WTC11 (cell line): ENCODE measurements at regions not wholly inside any gene's neighbourhood (a gene's known extent, or its start where the extent isn't known, plus 50 kb on each side); places are given as distances from the start of the nearest gene placed in this dataset.

Experiments
- ATAC-seq: fragments of 200-7000 bp; cut with Tn5 transposase; 2 replicates; pipeline ENCODE4 v1.10.0; 2021; ENCODE audit warnings: mild to moderate bottlenecking, moderate library complexity
- CTCF ChIA-PET: fragments of 300-600 bp; sonication (Branson Sonifier 250); formaldehyde crosslinking; loops from one replicate; lab custom pipeline; 2021; ENCODE audit warnings: antibody characterized with exemption; lab: Charles Lee
- POLR2A ChIA-PET: fragments of 350-600 bp; sonication (Branson Sonifier 250); formaldehyde crosslinking; loops from one replicate; lab custom pipeline; 2021; ENCODE audit warnings: antibody characterized with exemption; lab: Charles Lee
- DNase-seq: peaks from one replicate; pipeline ENCODE4 v3.0.0; 2021; ENCODE audit warnings: low spot score
- H3K27ac Mint-ChIP-seq: 2 replicates; pipeline ENCODE4 v1.8.0; 2021; ENCODE audit warnings: mixed read lengths
- H3K27me3 Mint-ChIP-seq: 2 replicates; pipeline ENCODE4 v1.8.0; 2021; ENCODE audit warnings: low read depth, mild to moderate bottlenecking, moderate library complexity, mixed read lengths
- H3K36me3 Mint-ChIP-seq: 2 replicates; pipeline ENCODE4 v1.8.0; 2021; ENCODE audit warnings: mixed read lengths
- H3K4me1 Mint-ChIP-seq: 2 replicates; pipeline ENCODE4 v1.8.0; 2022; ENCODE audit warnings: mixed read lengths
- H3K4me3 Mint-ChIP-seq: 2 replicates; pipeline ENCODE4 v1.8.0; 2021; ENCODE audit warnings: mild to moderate bottlenecking, moderate library complexity, mixed read lengths
- H3K9me3 Mint-ChIP-seq: 2 replicates; pipeline ENCODE4 v1.8.0; 2021; ENCODE audit warnings: mixed read lengths
- ARID4B ChIP-seq: sonication (generic); formaldehyde crosslinking; IDR thresholded peaks from 2 replicates; pipeline ENCODE4 v1.8.0; 2023; ENCODE audit warnings: missing genetic modification reagents, mild to moderate bottlenecking, borderline replicate concordance
- CREM ChIP-seq: sonication (generic); formaldehyde crosslinking; IDR thresholded peaks from 2 replicates; pipeline ENCODE4 v1.8.1; 2022; ENCODE audit warnings: mild to moderate bottlenecking, missing genetic modification reagents, moderate library complexity
- CTCF ChIP-seq: fragments of 200-600 bp; IDR thresholded peaks from 2 replicates; pipeline ENCODE4 v1.8.0; 2022; ENCODE audit warnings: antibody characterized with exemption
- E2F1 ChIP-seq: sonication (generic); formaldehyde crosslinking; IDR thresholded peaks from 2 replicates; pipeline ENCODE4 v1.8.0; 2022; ENCODE audit warnings: mild to moderate bottlenecking, missing genetic modification reagents
- ERG ChIP-seq: fragments of 250-450 bp; sonication (Bioruptor Pico); IDR thresholded peaks from 2 replicates; pipeline ENCODE4 v1.8.0; 2021; ENCODE audit warnings: mild to moderate bottlenecking
- FOXK1 ChIP-seq: sonication (generic); formaldehyde crosslinking; IDR thresholded peaks from 2 replicates; pipeline ENCODE4 v1.8.0; 2022; ENCODE audit warnings: mild to moderate bottlenecking, moderate library complexity, missing genetic modification reagents
- FOXP4 ChIP-seq: sonication (generic); formaldehyde crosslinking; IDR thresholded peaks from 2 replicates; pipeline ENCODE4 v1.8.0; 2022; ENCODE audit warnings: mild to moderate bottlenecking, missing genetic modification reagents
- KAT7 ChIP-seq: sonication (generic); formaldehyde crosslinking; IDR thresholded peaks from 2 replicates; pipeline ENCODE4 v1.8.1; 2023; ENCODE audit warnings: missing genetic modification reagents, mild to moderate bottlenecking, borderline replicate concordance
- MAX ChIP-seq: sonication (generic); formaldehyde crosslinking; IDR thresholded peaks from 2 replicates; pipeline ENCODE4 v1.8.0; 2022; ENCODE audit warnings: mild to moderate bottlenecking, missing genetic modification reagents
- MLX ChIP-seq: sonication (generic); formaldehyde crosslinking; IDR thresholded peaks from 2 replicates; pipeline ENCODE4 v1.8.1; 2023; ENCODE audit warnings: mild to moderate bottlenecking, missing genetic modification reagents, moderate library complexity
- MXD4 ChIP-seq: fragments of 250-450 bp; sonication (Bioruptor Pico); IDR thresholded peaks from 2 replicates; pipeline ENCODE4 v1.8.0; 2021; ENCODE audit warnings: mild to moderate bottlenecking, moderate library complexity, borderline replicate concordance
- PRRX2 ChIP-seq: fragments of 250-450 bp; sonication (Bioruptor Pico); IDR thresholded peaks from 2 replicates; pipeline ENCODE4 v1.8.0; 2021; ENCODE audit warnings: mild to moderate bottlenecking
- RORB ChIP-seq: fragments of 250-450 bp; sonication (Bioruptor Pico); IDR thresholded peaks from 2 replicates; pipeline ENCODE4 v1.9.0; 2021; ENCODE audit warnings: mild to moderate bottlenecking
- SMAD4 ChIP-seq: sonication (generic); formaldehyde crosslinking; IDR thresholded peaks from 2 replicates; pipeline ENCODE4 v1.8.0; 2022; ENCODE audit warnings: mild to moderate bottlenecking, missing genetic modification reagents
- SOX15 ChIP-seq: fragments of 250-450 bp; sonication (Bioruptor Pico); IDR thresholded peaks from 2 replicates; pipeline ENCODE4 v1.9.0; 2021; ENCODE audit warnings: mild to moderate bottlenecking
- TEAD1 ChIP-seq: sonication (generic); formaldehyde crosslinking; IDR thresholded peaks from 2 replicates; pipeline ENCODE4 v1.8.0; 2022; ENCODE audit warnings: mild to moderate bottlenecking, missing genetic modification reagents
- TP53 ChIP-seq: sonication (generic); formaldehyde crosslinking; IDR thresholded peaks from 2 replicates; pipeline ENCODE4 v1.8.1; 2023; ENCODE audit warnings: mild to moderate bottlenecking, missing genetic modification reagents
- ZNF396 ChIP-seq: fragments of 250-450 bp; sonication (Bioruptor Pico); IDR thresholded peaks from 2 replicates; pipeline ENCODE4 v1.8.0; 2021; ENCODE audit warnings: mild to moderate bottlenecking, moderate library complexity, borderline replicate concordance
- ZNF512 ChIP-seq: sonication (generic); formaldehyde crosslinking; IDR thresholded peaks from 2 replicates; pipeline ENCODE4 v1.8.1; 2022; ENCODE audit warnings: missing genetic modification reagents, borderline replicate concordance

- TF ChIP-seq CTCF (peak; percentile 68), MAX (CRISPR knock-in tag) (peak; percentile 77), CREM (no peak), FOXP4 (CRISPR knock-in tag) (no peak), FOXK1 (CRISPR knock-in tag) (0 out of 2 replicates have a peak, but pooled peaks have one; percentile 23), PRRX2 (CRISPR knock-in tag) (no peak)
These were observed 82.9 kb upstream of the STXBP6 start (continued) for GRCh38 chr14:25132732-25133422.

GRCh38 chr14:25132094-25132493, 82.1 kb upstream of the STXBP6 start:
- Mint-ChIP-seq H3K27me3 (peaks cover 24% of the 10 kb centered on the region), H3K4me1 (peaks cover 4% of the 10 kb centered on the region), H3K4me3 (no peak overlapping the region), H3K36me3 (no peaks in the 10 kb centered on the region), H3K9me3 (no peaks in the 10 kb centered on the region), H3K27ac (no peak overlapping the region)
- CTCF ChIA-PET: interaction anchor here (0.6 to 6.1 kb wide), 42 partner anchors 11 to 441 kb away, joined by 3 to 75 read pairs (median 6); partner anchors contain the start of gene STXBP6
- ATAC-seq: no peak
- POLR2A ChIA-PET: no interaction called here
- no peak for TF ChIP-seq TP53 (CRISPR knock-in tag)
- TF ChIP-seq KAT7 (CRISPR knock-in tag): no peak
- no peak for TF ChIP-seq RORB (CRISPR knock-in tag)
- no peak for TF ChIP-seq E2F1
- no peak for TF ChIP-seq ZNF512 (CRISPR knock-in tag)
- no peak for DNase-seq

GRCh38 chr14:25122843-25123242, 72.9 kb upstream of the STXBP6 start:
- no peak overlapping the region for H3K4me3 Mint-ChIP-seq
- no peak overlapping the region for H3K27ac Mint-ChIP-seq
- no peaks in the 10 kb centered on the region for H3K36me3 Mint-ChIP-seq
- ATAC-seq (no peak), DNase-seq (no peak)
- ChIA-PET POLR2A (no interaction called here), CTCF (no interaction called here)
- no peaks in the 10 kb centered on the region for H3K9me3 Mint-ChIP-seq
- peaks cover 3% of the 10 kb centered on the region; the same call in 1 of the 2 replicates for H3K4me1 Mint-ChIP-seq
- H3K27me3 Mint-ChIP-seq: no peaks in the 10 kb centered on the region; the same call in 1 of the 2 replicates
- no peak for TF ChIP-seq ERG (CRISPR knock-in tag)
- no peak for TF ChIP-seq SOX15 (CRISPR knock-in tag)
- TF ChIP-seq ZNF396: no peak
- no peak for TF ChIP-seq MLX
- TF ChIP-seq MXD4: no peak
- TF ChIP-seq TEAD1: no peak
- TF ChIP-seq SMAD4 (CRISPR knock-in tag): no peak
- TF ChIP-seq ARID4B: no peak
